HG03108 (cell line): ENCODE measurements at regions not wholly inside any gene's neighbourhood (a gene's known extent, or its start where the extent isn't known, plus 50 kb on each side); places are given as distances from the start of the nearest gene placed in this dataset.

Experiments used
- ATAC-seq: cut with Tn5 transposase; IDR thresholded peaks from one replicate; pipeline ENCODE4 v1.9.1; 2021; ENCODE audit warnings: moderate library complexity; ENCODE audit not compliant: unreplicated experiment

DNA sequence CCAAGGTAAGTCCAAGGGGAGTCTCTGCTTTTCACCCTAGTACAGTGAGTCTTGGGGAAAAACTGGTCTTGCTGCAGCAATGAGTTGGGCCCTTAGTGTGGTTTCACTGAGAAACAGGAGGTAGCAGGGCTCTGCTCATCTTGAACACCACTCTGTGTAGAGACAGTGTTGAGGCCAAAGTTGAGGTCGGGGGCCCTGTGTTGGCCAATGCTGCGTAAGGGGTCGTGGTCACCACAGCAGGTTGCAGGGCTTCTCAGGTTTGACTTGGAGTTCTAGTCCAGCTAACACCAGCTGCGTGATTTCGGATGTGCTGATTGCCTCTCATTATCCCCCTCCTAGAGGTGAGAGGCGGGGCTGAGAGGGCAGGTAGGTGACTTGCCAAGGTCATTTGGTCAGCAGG lies 807.5 kb downstream of the VRK1 start:
- no peak for ATAC-seq

DNA sequence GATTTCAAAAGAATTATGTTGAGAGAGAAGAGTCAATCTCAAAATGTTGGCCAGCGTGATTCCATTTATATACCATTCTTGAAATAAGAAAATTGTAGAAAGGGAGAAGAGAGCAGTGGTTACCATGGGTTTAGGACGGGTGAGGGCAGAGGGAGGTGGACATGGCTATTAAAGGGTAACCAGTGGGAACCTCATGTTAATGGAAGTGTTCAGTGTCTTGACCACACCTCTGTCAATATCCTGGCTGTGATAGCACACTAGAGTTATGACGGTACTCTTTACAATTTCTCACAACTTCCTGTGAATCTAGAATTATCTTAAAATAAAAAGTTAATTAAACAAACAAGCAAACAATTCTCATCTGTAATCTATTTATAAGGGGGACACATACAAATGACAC lies 821.2 kb downstream of the VRK1 start:
- no peak for ATAC-seq

DNA sequence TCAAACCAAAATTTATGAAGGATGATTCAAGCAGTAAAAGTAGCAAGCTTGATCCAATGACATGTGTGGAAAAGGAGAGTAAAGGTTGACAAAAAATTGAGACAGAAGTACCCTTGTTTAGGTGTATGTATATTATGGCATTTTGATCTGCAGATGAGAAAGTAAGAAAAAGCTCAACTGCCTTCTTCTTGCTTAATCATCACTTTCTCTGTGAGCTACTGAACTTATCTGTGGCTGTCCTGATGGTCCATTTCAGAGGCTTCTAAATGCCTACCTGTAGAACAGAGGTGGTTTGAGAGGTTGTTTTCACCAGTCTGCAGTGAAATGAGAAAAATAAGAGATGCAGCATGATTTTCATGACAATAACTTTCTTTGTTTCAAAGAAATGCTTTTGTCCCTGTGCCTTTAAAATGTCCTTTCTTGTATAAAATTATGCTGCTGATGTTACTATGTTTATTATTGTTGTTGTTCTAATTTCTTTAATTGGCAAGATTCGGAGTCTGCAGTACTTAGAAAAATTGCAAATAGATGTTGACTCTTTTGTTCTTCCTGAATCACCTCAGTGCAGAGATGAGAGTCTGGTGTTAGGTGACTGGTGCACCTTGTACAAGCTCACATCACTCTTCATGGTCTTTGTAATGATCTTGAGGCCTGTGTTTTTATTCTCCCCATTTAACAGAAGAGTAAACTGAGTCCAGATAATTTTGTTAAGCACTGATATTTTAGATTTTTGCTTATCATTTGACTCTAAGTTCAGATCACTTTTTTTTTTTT lies 821.9 kb downstream of the VRK1 start:
- no peak for ATAC-seq

DNA sequence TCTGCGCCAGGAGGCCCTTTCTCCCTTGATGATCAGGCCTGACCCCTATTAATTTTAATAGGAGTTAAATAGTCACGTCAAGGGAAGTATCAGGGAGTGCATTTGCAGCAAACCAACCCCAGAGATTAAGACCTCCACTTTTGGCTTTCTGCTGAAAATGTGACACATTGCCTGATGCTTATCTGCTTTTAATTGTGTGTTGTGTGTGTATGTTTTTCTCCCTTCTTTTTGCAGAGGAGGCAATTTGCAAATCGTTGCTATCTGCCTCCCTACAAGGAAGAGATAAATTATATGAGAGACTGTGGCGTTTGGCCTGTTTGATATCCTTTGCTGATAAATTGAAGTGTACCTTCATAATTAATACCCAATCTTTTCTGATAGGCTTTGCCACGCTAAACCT lies 822.9 kb downstream of the VRK1 start:
- no peak for ATAC-seq

DNA sequence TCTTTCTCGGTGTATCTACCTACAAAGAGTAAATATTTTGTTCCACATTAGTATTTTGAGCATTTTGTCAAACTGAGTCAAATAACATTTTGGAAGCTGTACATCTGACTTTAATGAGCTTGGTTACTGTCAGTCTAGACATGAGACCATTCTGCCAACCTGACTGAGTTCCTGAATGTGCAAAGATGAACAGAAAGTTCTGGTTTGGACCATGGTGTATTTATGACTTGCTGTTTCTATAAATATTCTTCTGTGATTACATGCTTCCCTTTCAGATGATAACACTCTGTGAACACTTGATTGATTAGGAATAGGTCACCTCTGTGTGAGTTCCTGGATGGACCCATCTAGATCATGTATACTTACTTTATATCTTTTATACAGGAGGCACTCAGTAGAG lies 827.8 kb downstream of the VRK1 start:
- no peak for ATAC-seq

DNA sequence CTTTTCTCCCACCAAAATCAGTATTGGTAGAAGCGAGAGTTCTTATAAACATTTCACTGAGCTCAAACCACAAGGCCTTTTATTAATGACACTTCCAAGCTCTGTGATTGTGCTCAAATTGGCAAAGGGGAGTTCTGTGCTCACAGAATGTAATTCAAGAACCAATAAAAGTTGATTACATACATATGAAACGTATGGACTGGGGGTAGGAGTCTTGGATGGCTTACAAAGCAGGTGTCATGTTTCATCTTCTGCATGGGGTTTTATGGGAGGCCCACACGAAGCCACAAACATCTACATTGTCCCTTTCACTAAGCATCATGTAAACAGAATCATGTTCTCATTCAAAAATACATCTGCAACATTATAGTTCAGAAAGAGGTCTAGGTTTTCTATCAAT lies 828.3 kb downstream of the VRK1 start:
- no peak for ATAC-seq

DNA sequence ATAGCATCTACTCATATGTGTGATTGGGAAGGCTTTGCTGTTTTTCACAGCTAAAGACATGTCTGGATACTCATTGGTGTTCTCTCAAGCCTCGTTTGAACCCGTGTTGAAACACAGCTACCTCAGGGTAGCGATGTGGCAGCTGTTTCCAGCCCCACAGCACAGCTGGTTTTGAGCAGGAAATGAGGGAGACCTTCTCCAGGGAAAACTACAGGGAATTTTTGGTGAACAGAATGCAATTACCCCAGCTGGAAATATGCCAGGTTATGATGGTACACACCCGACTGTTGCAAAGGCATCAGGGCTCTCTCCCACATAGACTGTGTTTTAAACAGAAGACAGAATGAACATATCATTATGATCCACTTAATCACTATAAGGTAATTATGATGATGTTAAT lies 828.9 kb downstream of the VRK1 start:
- no peak for ATAC-seq

DNA sequence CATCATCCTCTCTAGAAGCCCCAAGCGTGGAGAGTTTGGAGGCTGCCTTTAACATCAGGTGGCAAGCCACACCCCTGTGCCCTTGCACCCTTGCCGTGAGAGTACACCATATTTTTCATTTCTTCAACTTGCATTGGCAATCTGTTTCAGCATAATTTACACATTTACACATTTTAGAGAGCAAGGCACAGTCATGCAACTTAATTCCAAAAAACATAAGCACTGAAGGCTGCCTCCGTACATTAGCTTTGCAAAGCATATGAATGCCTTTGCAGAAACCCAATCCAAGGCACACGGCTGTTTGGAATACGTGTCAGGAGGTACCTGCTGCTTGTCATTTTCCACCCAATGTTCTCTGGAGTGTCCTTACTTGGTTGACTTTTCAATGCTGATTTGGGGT lies 833.1 kb downstream of the VRK1 start:
- ATAC-seq = no peak

DNA sequence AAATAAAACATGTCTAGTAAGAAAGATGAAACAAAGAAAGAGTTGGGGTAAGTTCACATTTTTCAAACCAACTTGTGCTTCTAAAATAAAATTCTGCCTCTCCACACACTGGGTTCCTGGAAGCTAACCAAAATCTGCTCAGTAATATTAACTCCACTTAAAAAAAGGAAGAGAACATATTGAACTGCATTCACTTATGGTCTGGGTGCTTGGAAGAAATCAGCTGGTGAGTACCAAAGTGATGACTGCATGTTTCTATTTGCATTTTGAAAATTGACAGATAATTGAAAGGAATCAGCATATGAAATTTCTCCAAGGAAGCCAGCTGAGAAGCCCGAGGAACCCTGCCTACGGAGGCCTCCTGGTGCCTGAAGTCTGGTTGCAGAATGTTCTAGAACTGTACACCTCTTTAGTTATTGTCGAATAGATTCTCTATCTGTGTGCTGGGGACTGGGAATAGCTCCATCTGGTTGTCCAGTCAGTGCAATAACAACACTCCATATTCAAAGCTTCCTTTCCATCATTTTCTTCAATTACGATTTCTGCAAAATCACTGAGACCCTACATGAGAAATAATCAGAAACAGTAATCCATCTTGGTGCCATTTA lies 836.1 kb downstream of the VRK1 start:
- no peak for ATAC-seq

DNA sequence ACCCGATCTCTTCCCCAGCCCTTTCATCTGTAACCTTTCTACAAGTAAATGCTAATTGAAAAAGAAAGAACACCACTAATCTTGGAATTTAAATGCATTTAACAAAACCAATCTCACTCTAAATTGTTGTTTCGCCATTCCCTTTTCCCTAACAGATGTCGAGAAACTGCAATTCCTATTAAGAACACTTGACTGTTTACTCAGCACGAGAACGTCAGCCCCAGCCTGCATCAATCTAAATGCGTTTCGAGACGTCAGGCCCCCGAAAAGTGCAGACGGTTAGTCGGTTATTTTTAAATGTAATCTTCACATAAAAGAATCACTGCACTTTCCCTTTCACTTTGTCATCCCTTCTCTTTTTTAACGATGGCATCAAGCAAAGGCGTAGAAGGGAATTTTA lies 837.6 kb downstream of the VRK1 start:
- ATAC-seq = no peak

DNA sequence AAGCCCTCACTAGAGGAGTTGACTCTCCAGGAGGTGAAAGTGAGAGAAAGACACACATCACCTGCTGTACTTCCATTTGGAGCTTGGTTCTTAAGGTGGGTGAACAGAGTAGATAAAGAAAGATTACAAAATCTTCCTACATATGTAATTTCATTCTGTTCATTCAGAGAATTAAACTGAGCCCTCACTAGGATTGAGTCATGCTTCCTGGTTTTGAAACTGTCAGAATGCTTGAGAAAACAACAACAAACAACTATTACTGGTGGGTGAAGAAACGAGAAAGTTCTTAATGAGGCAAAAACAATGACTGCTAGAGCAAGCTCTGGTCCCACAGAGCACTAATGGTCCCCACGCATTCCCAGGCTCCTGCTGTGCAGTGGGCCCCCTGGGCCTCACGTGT lies 841.7 kb downstream of the VRK1 start:
- ATAC-seq = no peak

DNA sequence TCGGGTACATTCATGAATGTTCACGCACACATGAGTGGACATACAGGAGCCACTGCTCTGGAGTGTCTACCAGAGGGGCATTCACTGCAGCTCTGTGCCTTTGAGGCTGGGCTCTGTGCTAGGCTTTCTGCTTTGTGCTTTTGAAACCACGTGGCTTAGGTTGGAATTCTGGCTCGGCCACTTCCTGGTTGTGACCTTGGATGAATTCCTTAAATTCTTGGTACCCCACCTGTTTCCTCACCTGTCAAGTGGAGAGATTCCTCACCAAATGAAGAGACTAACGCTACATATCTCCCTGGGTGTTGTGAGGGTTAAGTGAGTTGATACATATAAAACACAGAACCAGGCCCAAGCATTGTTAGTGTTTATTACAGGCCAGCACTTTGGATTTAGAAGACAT lies 842.8 kb downstream of the VRK1 start:
- ATAC-seq = no peak

DNA sequence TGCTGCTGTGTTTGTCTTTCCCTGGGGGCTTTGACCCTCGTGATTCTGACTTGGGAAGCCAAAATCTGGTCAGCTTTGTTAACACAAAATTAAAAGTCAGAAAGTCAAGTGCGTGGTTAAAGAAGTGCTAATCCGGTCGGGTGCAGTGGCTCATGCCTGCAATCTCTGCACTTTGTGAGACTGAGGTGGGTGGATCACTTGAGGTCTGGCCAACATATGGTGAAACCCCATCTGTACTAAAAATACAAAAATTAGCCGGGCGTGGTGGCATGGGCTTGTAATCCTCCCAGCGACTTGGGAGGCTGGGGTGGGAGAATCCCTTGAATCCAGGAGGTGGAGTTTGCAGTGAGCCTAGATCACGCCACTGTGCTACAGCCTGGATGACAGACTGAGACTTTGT lies 844.6 kb downstream of the VRK1 start:
- no peak for ATAC-seq

DNA sequence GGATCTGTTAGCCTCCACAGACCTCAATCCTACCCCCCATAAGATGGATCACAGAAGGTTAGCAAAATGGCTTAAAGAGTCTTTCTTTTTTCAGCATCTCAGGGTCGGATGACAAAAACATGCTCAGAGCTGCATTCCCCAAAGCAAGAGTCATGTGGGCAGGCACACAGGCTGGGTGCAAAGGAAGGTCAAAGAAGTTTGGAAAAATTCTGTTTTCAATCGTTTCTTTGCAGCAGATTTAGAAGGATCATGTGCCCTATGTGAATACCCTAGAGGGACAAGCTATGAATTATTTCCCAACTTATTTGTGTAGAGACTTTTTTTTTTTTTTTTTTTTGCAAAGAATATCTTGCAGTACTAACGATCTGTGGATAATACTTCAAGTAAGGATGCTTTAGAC lies 845.4 kb downstream of the VRK1 start:
- ATAC-seq = no peak

DNA sequence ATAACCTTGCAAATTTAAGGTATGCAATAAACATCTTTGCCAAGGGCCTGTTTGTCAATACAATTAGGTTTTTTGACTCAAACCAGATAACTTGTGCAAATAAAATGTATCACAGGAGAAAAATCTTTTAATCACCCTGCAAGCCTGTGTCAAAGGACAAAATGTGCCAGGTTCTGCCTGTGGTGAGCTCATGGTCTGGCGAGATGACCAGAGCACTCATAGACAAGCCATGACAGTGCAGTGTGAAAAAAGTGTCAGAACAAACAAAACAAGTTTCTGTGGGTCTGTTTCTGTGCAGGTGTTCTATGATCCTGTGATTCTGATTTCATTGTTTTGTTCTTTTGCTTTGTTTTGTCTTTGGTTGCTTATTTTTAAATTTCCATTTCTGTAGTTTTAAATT lies 847.2 kb downstream of the VRK1 start:
- no peak for ATAC-seq

DNA sequence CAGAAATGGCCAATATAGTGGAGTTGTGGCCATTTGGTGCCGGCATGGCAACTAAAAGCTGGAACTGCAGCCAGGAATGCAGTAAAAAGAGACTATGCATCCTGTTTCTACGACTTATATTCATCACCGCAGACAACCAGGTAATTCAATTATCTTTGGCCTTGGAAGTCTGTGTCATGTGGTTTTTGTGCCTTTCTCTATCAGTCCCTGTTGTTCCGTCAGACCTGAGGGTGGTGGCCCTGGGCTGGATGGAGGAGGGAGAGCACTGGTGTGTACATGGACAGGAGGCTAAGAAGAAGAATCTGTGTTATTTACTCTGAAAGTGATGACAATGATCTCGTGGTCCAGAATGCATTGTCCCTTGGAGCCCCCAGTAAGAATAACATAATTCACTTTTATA lies 852.6 kb downstream of the VRK1 start:
- no peak for ATAC-seq

DNA sequence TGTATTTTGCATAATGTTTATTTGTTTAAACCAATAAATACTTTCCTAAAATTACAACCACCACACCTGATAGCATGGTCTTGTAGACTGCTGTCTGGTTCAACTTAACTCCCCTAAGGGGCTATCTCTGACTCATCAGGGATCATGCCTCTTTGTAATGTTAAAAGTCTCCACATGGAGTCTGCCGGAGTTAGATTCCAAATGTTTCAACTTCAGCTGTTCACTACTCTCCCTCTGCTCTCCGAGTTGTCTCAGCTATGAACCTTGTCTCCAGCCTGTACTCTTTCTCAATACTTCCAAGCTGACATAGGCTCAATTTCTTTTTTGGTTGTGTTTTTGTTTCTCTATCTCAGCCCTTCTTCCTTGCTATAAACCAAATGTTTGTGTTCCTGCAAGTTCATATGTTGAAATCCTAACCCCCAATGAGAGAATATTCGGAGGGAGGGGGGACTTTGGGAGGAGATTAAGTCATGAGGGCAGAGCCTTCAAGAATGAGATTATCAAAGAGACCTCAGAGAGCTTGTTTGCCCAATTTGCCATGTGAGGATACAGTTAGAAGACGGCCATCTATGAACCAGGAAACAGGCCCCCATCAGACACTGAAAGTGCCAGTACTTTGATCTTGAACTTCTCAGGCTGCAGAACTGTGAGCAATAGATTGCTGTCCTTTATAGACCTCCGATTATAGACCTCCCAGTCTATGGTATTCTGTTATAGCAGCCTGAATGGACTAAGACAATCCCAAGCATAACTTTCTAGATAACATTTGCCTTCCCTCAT lies 858.2 kb downstream of the VRK1 start:
- ATAC-seq = no peak

DNA sequence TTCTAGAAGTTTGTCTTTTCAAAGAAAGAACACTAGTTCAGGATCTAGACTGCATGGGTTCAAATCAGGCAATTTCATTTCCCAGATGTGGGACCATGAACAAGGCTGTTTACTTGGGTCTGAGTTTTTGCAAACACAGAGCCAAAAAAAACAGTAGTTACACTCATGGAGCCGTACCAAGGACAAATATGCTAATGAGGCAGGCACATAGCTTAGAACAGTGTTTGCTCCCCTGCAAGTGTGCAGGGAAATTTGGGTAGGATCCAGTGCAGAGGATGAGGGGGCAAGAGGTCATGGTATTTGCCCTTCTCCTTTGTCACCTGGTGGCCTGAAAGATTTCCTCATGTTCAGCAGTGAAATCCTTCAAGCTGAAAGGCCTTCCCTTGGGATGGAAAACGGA lies 860.4 kb downstream of the VRK1 start:
- no peak for ATAC-seq

DNA sequence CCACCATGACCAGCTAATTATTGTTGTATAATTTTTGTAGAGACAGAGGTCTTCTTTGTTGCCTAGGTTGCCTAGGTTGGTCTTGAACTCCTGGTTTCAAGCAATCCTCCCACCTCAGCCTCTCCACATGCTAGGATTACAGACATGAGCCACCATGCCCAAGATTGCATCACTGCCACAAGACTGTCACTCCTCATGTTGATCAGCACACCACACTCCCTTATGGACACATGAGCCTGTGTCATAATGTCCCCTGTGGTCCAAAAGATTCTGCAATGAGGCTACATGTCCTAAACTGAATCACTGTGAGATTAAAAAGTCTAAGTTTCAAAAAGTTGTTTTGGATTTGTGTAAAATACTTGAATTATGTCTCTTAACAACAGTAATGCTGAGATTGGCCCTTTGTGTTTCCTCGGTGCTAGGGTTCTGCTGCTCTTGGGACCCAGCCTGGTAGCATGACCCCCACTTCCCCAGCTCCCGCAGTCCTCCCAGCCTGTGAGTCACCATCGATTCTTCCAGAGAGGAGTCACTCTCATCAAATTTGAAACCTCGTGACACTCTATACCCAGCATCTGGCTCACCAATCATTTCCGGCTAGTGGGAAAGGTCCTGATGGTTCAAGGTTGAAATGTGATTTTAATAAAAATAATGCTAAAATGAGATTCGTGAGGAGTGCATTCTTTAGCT lies 890.9 kb downstream of the VRK1 start:
- ATAC-seq = no peak

DNA sequence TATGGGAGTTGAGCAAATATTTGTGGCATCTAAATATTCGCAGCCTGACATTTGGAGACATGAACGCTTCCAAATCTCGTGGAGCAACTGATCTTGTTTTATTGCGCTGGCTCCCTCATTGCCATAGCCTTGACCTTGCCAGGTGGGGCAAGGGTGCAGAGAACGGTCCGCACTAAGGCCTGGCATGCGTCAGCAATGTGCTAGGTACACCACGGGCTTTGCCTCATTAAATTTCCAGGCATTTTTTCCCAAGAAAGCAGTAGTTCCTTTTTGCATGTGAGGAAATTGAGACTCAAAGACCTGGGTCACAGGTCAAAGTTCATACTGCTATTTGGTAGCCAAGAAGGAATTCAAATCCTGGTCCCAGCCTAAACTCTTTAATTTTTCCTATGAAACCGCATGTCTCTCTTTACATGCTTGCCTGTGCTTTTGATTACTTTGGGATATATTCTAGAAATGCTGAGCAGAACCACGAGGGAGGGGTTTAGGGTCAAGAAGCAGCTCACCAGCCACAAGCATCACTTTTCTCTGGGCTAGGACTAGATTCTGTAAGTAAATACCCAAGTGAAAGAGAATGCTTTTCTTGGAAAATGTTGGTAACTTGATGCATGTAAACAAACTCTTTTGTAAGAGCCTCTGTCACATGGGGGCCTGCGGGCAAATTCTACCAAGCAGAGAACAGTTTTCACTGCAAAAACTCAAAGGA lies 891.6 kb downstream of the VRK1 start:
- ATAC-seq = no peak

DNA sequence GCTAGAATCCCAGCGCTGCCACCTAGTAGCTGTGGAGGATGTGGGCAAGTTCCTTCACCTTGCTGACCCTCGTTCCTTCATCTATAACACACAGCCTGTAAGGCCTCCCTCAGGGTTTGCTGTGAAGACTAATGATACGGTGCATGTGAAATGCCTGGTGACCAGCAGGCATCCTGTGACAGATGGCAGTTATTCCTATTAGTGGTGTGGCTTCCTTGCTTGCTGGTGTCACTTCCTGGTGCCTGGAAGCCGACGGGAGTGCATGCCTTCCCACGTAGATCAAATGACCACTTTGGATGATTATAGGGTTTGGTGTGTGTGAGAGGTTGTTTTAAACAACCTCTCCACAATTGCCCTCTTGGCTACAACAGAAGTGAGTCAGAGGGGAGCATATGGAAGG lies 894.9 kb downstream of the VRK1 start:
- ATAC-seq = no peak
